ENCODE measurements at regions not wholly inside any gene's neighbourhood (a gene's known extent, or its start where the extent isn't known, plus 50 kb on each side); places are given as distances from the start of the nearest gene placed in this dataset.

DNA sequence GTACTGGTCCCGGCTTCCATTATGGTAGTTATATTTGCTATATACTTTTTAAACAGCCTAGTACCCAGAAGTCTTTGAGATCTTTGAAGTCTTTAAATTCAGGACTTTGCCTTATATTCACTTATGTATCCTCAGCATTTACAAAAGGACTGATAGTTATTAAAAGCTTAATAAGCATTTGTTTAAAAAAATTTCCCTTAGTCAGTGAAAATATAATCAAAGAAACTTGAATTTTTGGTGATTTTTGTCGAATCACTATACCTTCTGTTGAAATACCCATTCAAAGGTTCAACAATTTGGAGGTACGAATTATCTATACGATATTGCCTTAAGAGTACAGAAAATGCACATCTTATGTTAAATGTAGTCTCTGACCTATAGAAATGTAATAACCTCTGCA, 721.4 kb downstream of the NSUN3 start (continued):
- no peak for TF ChIP-seq CHD1 (IDR thresholded peaks at IDR 0.05; ENCODE audit: low read length)
- TF ChIP-seq, protein P1, sequence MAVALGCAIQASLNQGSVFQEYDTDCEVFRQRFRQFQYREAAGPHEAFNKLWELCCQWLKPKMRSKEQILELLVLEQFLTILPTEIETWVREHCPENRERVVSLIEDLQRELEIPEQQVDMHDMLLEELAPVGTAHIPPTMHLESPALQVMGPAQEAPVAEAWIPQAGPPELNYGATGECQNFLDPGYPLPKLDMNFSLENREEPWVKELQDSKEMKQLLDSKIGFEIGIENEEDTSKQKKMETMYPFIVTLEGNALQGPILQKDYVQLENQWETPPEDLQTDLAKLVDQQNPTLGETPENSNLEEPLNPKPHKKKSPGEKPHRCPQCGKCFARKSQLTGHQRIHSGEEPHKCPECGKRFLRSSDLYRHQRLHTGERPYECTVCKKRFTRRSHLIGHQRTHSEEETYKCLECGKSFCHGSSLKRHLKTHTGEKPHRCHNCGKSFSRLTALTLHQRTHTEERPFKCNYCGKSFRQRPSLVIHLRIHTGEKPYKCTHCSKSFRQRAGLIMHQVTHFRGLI (CRISPR knock-in tag; IDR thresholded peaks at IDR 0.05), result no peak

DNA sequence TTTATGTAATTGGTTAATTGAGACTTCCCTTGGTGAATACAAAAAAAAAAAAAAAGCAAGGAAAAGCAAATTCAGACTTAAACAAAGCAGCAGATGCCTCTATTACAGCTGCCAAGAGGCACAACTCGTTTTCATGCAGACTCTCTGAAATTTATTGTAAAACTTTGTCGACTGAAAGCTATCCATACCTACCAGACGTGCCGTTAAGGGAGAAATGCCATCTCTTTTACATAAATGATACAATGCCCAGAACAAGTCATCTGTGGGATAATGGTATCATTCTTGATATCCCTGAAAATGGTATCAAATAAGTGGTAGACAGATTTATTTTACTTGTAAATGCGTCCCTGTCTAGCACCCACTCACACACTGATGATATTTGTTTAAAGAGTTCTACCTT, 724.2 kb downstream of the NSUN3 start:
- H3K4me1 ChIP-seq (replicated peaks in 1 of 2; ENCODE audit: control insufficient read depth in 2 of 2, insufficient read depth in 2 of 2, low read length in 2 of 2), result no peaks in the 10 kb centered on the region
- in situ Hi-C loops (cut with MboI), result no loop called here
- no peak overlapping the region for H3K27ac ChIP-seq (ENCODE audit: extremely low read depth, low read depth, low read length)
- H3K79me2 ChIP-seq (ENCODE audit: control insufficient read depth, insufficient read depth, low read length), result no peaks in the 10 kb centered on the region
- no peaks in the 10 kb centered on the region for H3K36me3 ChIP-seq (ENCODE audit: control insufficient read depth, insufficient read depth, low read length)
- no TSS peak for BruUV-seq (replicated peaks)
- no peaks in the 10 kb centered on the region for H3K9me1 ChIP-seq (ENCODE audit: control insufficient read depth, insufficient read depth, low read length)
- H4K20me1 ChIP-seq (replicated peaks; ENCODE audit: control insufficient read depth, insufficient read depth, low read length), result no peaks in the 10 kb centered on the region
- no peak overlapping the region for H3K4me3 ChIP-seq
- 2% methylated on average over 5 of the region's 5 CpGs for WGBS (ENCODE audit: insufficient coverage, low coverage, missing lambda C conversion rate)
- ChIA-PET CTCF (ENCODE audit: low intra/inter-chr PET ratio) (no interaction called here), POLR2A (no interaction called here)
- no peak overlapping the region for H2AFZ ChIP-seq (ENCODE audit: low read depth, low read length)
- H3K9me3 ChIP-seq (replicated peaks; ENCODE audit: control insufficient read depth, insufficient read depth, low read depth, low read length), result no peaks in the 10 kb centered on the region
- H3K4me2 ChIP-seq (ENCODE audit: insufficient read depth, low read length), result no peak overlapping the region
- H3K27me3 ChIP-seq (ENCODE audit: control insufficient read depth in 2 of 2, insufficient read depth in 2 of 2, low read length in 2 of 2), result no peaks in the 10 kb centered on the region
- intact Hi-C loops (cut with micrococcal nuclease), result no loop called here
- FAIRE-seq (no peak), ATAC-seq (no peak), DNase-seq (ENCODE audit: extremely low read depth in 1 of 4, low spot score in 3 of 4) (no peak)
- no peak overlapping the region for H3K9ac ChIP-seq (ENCODE audit: insufficient read depth in 1 of 2, low read depth in 2 of 2, low read length in 2 of 2)
- TF ChIP-seq PHF8 (IDR thresholded peaks at IDR 0.05; ENCODE audit: borderline replicate concordance, low read length) (no peak), POU5F1 (IDR thresholded peaks at IDR 0.05; ENCODE audit: borderline replicate concordance, low read depth, low read length, partially characterized antibody) (no peak), MCM3 (IDR thresholded peaks at IDR 0.05) (no peak), KDM4B (IDR thresholded peaks at IDR 0.05; ENCODE audit: borderline replicate concordance in 2 of 2, low read depth in 1 of 2) (no peak), COPS2 (conservative IDR thresholded peaks at IDR 0.05) (no peak), ZKSCAN3 (CRISPR knock-in tag; IDR thresholded peaks at IDR 0.05) (no peak), SREBF2 (CRISPR knock-in tag; IDR thresholded peaks at IDR 0.05) (no peak), HNRNPUL1 (IDR thresholded peaks at IDR 0.05; ENCODE audit: low read length) (no peak), SMAD4 (CRISPR knock-in tag; conservative IDR thresholded peaks at IDR 0.05) (no peak)
- TF ChIP-seq, protein P2, sequence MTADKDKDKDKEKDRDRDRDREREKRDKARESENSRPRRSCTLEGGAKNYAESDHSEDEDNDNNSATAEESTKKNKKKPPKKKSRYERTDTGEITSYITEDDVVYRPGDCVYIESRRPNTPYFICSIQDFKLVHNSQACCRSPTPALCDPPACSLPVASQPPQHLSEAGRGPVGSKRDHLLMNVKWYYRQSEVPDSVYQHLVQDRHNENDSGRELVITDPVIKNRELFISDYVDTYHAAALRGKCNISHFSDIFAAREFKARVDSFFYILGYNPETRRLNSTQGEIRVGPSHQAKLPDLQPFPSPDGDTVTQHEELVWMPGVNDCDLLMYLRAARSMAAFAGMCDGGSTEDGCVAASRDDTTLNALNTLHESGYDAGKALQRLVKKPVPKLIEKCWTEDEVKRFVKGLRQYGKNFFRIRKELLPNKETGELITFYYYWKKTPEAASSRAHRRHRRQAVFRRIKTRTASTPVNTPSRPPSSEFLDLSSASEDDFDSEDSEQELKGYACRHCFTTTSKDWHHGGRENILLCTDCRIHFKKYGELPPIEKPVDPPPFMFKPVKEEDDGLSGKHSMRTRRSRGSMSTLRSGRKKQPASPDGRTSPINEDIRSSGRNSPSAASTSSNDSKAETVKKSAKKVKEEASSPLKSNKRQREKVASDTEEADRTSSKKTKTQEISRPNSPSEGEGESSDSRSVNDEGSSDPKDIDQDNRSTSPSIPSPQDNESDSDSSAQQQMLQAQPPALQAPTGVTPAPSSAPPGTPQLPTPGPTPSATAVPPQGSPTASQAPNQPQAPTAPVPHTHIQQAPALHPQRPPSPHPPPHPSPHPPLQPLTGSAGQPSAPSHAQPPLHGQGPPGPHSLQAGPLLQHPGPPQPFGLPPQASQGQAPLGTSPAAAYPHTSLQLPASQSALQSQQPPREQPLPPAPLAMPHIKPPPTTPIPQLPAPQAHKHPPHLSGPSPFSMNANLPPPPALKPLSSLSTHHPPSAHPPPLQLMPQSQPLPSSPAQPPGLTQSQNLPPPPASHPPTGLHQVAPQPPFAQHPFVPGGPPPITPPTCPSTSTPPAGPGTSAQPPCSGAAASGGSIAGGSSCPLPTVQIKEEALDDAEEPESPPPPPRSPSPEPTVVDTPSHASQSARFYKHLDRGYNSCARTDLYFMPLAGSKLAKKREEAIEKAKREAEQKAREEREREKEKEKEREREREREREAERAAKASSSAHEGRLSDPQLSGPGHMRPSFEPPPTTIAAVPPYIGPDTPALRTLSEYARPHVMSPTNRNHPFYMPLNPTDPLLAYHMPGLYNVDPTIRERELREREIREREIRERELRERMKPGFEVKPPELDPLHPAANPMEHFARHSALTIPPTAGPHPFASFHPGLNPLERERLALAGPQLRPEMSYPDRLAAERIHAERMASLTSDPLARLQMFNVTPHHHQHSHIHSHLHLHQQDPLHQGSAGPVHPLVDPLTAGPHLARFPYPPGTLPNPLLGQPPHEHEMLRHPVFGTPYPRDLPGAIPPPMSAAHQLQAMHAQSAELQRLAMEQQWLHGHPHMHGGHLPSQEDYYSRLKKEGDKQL (CRISPR knock-in tag; IDR thresholded peaks at IDR 0.05; ENCODE audit: borderline replicate concordance), result no peak
- TF ChIP-seq, protein P3, sequence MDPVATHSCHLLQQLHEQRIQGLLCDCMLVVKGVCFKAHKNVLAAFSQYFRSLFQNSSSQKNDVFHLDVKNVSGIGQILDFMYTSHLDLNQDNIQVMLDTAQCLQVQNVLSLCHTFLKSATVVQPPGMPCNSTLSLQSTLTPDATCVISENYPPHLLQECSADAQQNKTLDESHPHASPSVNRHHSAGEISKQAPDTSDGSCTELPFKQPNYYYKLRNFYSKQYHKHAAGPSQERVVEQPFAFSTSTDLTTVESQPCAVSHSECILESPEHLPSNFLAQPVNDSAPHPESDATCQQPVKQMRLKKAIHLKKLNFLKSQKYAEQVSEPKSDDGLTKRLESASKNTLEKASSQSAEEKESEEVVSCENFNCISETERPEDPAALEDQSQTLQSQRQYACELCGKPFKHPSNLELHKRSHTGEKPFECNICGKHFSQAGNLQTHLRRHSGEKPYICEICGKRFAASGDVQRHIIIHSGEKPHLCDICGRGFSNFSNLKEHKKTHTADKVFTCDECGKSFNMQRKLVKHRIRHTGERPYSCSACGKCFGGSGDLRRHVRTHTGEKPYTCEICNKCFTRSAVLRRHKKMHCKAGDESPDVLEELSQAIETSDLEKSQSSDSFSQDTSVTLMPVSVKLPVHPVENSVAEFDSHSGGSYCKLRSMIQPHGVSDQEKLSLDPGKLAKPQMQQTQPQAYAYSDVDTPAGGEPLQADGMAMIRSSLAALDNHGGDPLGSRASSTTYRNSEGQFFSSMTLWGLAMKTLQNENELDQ (CRISPR knock-in tag; IDR thresholded peaks at IDR 0.05; ENCODE audit: borderline replicate concordance), result no peak

Data from K562 (cell line).